ENCODE measurements at regions not wholly inside any gene's neighbourhood (a gene's known extent, or its start where the extent isn't known, plus 50 kb on each side); places are given as distances from the start of the nearest gene placed in this dataset.
"Not testable (repeated sequence)": the region's sequence is repeated elsewhere in the genome, so short reads cannot be mapped to it uniquely, and the experiment has no call there.

- DNase-seq (ENCODE audit: low read depth), result no peak
Observed at GRCh38 chr5:42074353-42074752, 149.3 kb downstream of the FBXO4 start.

- no peak for DNase-seq (ENCODE audit: low read depth)
Observed at GRCh38 chr5:42089705-42090104, 164.6 kb downstream of the FBXO4 start.

GRCh38 chr5:42090162-42090561, 165.1 kb downstream of the FBXO4 start:
- no peak for DNase-seq (ENCODE audit: low read depth)

GRCh38 chr5:42099846-42100245, 174.8 kb downstream of the FBXO4 start:
- DNase-seq (ENCODE audit: low read depth), result not testable (repeated sequence)

GRCh38 chr5:42108468-42108867, 183.4 kb downstream of the FBXO4 start:
- peak; percentile 2 for DNase-seq (ENCODE audit: low read depth)

GRCh38 chr5:42109006-42109572, 184.0 kb downstream of the FBXO4 start:
- DNase-seq (ENCODE audit: low read depth), result no peak

GRCh38 chr5:42115721-42116120, 190.6 kb downstream of the FBXO4 start:
- not testable (repeated sequence) for DNase-seq (ENCODE audit: low read depth)

GRCh38 chr5:42120070-42120469, 195.0 kb downstream of the FBXO4 start:
- DNase-seq (ENCODE audit: low read depth), result no peak

- DNase-seq (ENCODE audit: low read depth), result no peak
Observed at GRCh38 chr5:42121401-42121800, 196.3 kb downstream of the FBXO4 start.

- no peak for DNase-seq (ENCODE audit: low read depth)
Observed at GRCh38 chr5:42131081-42131480, 206.0 kb downstream of the FBXO4 start.

GRCh38 chr5:42143361-42143760, 218.3 kb downstream of the FBXO4 start:
- DNase-seq (ENCODE audit: low read depth), result no peak

GRCh38 chr5:42148813-42149212, 223.7 kb downstream of the FBXO4 start:
- DNase-seq (ENCODE audit: low read depth), result no peak

GRCh38 chr5:42157215-42157614, 232.1 kb downstream of the FBXO4 start:
- no peak for DNase-seq (ENCODE audit: low read depth)

GRCh38 chr5:42163083-42163482, 238.0 kb downstream of the FBXO4 start:
- no peak for DNase-seq (ENCODE audit: low read depth)

- DNase-seq (ENCODE audit: low read depth), result no peak
Observed at GRCh38 chr5:42168091-42168670, 243.1 kb downstream of the FBXO4 start.

- not testable (repeated sequence) for DNase-seq (ENCODE audit: low read depth)
Observed at GRCh38 chr5:42176118-42176517, 247.1 kb upstream of the GHR start.

GRCh38 chr5:42179843-42180242, 243.4 kb upstream of the GHR start:
- not testable (repeated sequence) for DNase-seq (ENCODE audit: low read depth)

GRCh38 chr5:42216904-42217303, 206.3 kb upstream of the GHR start:
- DNase-seq (ENCODE audit: low read depth), result no peak

GRCh38 chr5:42217791-42218190, 205.4 kb upstream of the GHR start:
- DNase-seq (ENCODE audit: low read depth), result no peak

- no peak for DNase-seq (ENCODE audit: low read depth)
Observed at GRCh38 chr5:42225009-42225408, 198.2 kb upstream of the GHR start.

GRCh38 chr5:42228279-42228678, 195.0 kb upstream of the GHR start:
- DNase-seq (ENCODE audit: low read depth), result no peak

GRCh38 chr5:42230839-42231238, 192.4 kb upstream of the GHR start:
- no peak for DNase-seq (ENCODE audit: low read depth)

GRCh38 chr5:42235241-42235640, 188.0 kb upstream of the GHR start:
- DNase-seq (ENCODE audit: low read depth), result no peak

- DNase-seq (ENCODE audit: low read depth), result no peak
Observed at GRCh38 chr5:42235837-42236236, 187.4 kb upstream of the GHR start.

All from renal cortical epithelial cell (primary cell).